ENCODE measurements at regions not wholly inside any gene's neighbourhood (a gene's known extent, or its start where the extent isn't known, plus 50 kb on each side); places are given as distances from the start of the nearest gene placed in this dataset.

DNA sequence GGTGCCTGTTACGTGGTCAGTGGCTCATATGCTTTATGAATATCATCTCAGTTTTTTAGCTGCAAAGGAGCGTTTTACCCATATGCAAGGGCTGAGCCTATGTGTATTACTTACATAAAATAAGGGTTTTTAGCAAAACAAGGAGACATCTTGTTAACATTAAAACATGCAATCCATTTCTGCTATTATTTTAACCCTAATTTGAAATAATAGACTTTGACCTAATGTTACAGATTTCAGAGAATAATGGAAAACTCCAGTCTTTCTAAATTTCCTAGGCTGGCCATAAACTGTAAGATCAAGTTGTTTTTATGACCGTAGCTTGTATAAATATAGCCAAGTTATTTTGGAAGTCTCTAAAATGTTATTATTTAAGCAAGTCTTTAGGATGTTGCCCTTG is 121.1 kb upstream of the SEMA6A start:
- DNase-seq (ENCODE audit: low read depth in 2 of 2) = no peak

DNA sequence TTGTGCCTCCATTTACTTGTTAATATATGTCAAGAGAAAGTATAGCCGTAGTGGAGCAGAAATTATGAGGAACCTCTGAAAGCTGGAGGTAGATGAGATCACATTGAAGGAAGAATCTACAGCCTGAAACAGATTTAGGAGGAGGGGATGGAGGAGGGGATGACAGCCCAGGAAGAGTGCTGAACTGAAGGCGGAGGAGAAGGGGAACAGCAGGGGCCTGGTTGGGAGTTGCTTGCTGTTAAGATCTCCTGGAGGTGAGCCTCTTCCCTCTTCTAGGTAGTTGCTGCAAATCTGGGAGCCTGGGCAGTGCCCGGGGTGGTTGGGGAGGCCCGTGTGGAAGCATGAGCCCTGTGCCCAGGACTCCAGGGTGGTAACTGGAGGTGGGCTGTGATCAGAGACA is 111.8 kb upstream of the SEMA6A start:
- DNase-seq (ENCODE audit: low read depth in 2 of 2) = no peak

DNA sequence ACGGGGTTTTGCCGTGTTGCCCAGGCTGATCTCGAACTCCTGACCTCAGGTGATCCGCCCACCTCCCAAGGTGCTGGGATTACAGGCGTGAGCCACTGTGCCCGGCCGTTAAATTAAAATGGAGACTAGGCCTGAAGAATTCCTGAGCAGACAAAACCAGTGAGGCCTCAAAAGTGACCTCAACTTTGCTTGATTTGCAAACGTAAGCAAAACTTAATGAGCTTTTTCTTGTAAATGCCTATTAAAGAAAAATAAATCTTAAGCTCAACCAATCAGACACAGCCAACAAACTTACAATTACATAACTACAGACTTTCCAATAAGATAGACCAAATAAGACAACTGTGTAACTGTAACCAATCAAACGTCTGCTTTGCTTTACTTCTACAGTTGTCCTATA is 111.3 kb upstream of the SEMA6A start:
- no peak for DNase-seq (ENCODE audit: low read depth in 2 of 2)

GRCh38 chr5:116685069-116685468 is 110.4 kb upstream of the SEMA6A start:
- DNase-seq (ENCODE audit: low read depth in 2 of 2) = no peak

DNA sequence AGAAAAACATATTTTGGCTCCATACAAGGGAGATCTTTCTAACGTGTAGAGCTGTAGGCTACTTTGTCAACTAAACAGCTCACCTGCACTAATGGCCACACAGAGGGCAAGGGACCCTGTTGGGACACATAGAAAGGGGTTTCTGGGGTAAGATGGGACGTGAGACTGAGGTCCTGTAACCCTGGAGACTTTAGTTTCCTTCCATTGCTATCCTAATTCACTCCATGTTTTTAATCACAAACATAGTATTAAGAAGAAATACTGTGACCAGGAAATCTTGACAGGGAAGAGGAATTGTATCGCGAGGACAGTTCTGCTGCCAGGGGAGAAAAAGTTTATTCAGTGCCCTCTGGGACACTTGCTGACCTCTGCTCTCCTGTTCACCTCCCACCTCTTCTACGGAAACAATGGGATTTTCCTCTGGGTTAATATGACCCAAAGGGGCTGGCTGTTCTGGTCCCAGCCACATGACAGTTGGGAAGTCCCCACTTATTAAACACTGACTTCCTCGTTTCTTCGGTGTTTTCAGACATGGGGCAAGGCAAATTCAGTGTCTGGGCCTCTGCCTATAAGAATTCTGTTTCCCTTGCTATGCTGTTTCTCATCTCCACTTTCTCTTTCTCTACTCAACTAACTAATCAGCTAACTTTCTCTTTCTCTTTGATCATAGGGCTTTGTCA is 106.9 kb upstream of the SEMA6A start:
- DNase-seq (ENCODE audit: low read depth in 2 of 2) = no peak

GRCh38 chr5:116675626-116675910 is 100.9 kb upstream of the SEMA6A start:
- no peak for DNase-seq (ENCODE audit: low read depth in 2 of 2)

DNA sequence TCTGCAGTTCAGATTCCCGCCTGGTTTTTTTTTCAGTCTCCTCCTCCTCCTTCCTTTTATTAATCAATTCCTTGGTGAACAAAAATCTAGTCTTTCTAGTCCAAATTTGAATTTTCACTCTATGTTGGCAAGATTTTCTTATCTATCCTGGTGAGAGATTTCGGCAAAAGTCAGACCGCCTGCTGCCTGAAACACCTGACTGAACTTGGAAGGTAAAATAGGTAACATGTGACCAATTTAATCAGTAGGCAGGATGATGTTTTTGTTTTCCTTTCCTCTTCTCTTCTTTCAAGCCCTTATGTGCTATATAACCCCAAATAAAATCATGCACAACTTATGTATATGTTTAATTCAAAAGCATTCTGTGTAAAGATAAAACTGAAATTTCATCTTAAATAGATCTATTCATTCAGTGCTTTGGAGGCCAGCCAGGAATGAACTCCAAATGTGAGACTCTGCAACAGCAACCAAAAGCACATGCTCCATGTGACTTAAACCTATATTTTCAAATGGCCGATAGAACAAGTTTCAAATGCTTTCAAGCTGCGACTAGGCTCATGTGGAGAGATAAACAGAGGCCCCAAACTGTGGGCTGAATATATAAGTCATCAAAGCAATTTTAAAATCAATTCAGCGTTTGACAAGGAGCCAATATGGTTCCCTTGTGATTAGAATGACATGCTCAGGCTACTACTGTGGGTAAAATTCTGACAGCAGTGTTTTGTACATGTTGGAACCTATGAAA is 100.4 kb upstream of the SEMA6A start:
- no peak for DNase-seq (ENCODE audit: low read depth in 2 of 2)

DNA sequence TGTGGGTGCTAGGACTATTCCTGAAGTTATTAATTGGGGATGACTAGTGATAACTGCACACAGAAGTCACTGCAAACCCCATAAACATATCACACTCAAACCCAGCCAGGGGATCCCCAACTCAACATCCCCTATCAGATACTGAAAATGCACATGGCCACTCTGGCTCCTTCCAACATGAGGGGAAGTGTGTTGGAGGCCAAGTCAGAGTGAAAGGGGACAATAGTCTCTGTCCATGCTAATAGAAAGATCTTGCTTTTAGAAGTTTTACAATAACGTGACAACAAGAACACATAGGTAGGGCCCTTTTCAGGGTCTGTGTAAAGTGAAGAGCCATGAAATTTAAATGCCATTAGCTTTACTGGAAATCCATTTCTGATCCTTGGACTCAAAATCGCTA is 98.8 kb upstream of the SEMA6A start:
- DNase-seq (ENCODE audit: low read depth in 2 of 2) = no peak

GRCh38 chr5:116672203-116672602 is 97.6 kb upstream of the SEMA6A start:
- no peak for DNase-seq (ENCODE audit: low read depth in 2 of 2)

GRCh38 chr5:116671211-116671736 is 96.7 kb upstream of the SEMA6A start:
- no peak for DNase-seq (ENCODE audit: low read depth in 2 of 2)

DNA sequence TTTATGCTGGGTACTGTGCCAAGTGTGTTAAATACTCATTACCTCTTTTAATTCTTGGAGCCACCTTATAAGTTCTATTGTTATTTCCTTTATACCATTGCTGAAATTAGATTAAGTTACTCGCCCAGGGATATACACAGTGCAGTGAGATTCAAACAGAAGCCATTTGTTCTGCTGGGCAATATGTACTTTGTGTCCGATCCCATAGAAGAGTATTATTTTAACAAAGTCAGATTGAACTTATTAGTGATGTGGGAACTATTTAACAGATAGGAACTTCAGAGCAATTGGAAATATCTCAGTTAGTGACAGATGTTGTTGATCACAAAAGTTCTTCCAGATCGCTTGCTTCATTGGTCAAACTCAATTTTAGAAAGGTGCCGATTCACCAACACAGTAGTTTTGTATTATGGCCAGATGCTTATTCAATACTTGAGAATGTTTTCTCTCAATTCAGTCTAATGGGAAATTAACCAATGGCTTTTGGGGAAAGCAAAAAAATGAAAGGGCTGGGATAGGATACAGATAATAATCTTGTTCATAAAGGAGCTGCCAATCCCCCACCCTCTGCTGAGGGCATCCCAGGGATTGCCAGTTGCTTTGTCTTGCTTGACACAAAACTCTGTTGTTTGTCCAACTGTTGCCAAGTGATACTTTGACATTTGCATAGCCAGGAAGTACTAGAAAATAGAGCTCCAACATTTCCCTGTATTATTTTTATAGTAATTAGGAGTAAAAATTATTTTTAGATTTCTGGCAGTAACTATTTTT is 94.8 kb upstream of the SEMA6A start:
- no peak for DNase-seq (ENCODE audit: low read depth in 2 of 2)

- DNase-seq (ENCODE audit: low read depth in 2 of 2) = no peak
Measured at GRCh38 chr5:116668390-116668789, 93.8 kb upstream of the SEMA6A start.

DNA sequence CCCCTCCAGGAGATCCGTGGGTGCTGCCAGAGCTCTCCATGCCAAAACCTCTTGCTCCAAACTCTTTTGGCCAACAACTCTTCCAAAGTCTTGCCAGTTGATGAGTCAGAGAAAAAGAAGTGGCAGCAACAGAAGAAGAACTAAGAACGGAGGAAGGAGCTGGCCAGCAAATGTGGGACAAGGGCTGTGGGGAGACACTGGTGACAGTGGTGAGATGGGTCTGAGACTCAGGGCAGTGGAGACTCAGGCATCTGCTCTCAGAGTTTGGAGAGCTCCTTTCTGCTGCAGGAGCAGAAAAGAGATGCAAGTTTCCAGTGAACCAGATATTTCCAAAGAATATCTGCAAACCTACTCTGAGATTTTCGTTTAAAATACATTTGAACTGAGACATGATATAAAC is 92.3 kb upstream of the SEMA6A start:
- no peak for DNase-seq (ENCODE audit: low read depth in 2 of 2)

DNA sequence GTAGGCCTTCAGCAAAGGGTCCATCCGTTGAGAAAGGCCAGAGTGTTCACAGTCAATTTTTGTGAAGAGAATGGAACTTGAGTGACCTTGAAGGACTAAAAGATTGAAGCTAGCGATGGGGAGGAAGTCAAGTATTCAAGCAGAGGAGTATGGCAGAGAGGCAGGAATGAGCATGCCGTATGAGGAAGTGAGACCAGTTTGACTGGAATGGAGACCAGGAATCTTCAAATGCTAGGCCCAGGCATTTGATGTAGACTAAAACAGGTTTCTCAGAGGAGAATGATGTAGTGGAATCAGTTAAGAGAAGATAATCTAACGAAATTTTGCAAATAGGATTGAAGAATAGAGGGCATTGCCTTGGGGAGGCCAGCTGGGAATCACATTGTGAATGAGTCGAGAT is 90.4 kb upstream of the SEMA6A start:
- DNase-seq (ENCODE audit: low read depth in 2 of 2) = no peak

GRCh38 chr5:116663081-116663480 is 88.5 kb upstream of the SEMA6A start:
- DNase-seq (ENCODE audit: low read depth in 2 of 2) = no peak

DNA sequence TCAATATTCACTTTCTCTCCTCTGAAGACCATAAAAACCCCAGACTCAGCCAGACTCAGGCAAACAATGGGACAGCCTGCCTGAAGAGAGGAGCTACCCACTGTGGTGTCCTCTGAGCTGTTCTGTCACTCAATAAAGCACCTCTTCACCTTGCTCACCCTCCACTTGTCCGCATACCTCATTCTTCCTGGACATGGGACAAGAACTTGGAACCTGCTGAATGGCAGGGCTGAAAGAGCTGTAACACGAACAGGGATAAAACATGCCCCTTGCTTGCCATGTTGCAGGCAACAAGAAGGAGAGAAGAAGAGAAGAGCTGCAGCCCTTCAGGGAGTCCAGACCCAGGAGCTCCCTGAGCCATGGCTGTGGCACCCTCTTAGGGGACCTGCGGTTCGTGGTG is 86.8 kb upstream of the SEMA6A start:
- DNase-seq (ENCODE audit: low read depth in 2 of 2) = no peak

DNA sequence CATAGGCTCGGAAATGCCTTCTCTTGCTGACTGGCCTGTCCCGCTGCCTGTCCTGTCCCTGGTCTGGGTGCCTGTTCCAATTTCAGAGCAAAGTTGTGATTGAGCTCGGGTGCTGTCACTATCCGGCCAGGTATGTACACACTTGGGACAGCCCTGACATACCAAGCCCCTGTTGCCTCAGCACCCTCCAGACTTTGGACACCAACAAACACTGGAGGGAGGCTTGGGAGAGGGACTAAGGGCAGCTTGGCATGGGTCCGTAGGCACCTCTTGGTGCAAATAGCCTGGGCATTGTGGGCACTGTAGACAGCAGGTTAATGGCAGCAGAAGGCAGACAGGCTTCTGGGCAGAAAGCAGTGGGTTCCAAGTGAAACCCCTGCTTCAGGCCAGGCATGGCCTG is 86.3 kb upstream of the SEMA6A start:
- no peak for DNase-seq (ENCODE audit: low read depth in 2 of 2)

- DNase-seq (ENCODE audit: low read depth in 2 of 2) = no peak
Measured at GRCh38 chr5:116658830-116659229, 84.2 kb upstream of the SEMA6A start.

- DNase-seq (ENCODE audit: low read depth in 2 of 2) = no peak
Measured at GRCh38 chr5:116658141-116658540, 83.5 kb upstream of the SEMA6A start.

- DNase-seq (ENCODE audit: low read depth in 2 of 2) = no peak
Measured at GRCh38 chr5:116655431-116655830, 80.8 kb upstream of the SEMA6A start.

DNA sequence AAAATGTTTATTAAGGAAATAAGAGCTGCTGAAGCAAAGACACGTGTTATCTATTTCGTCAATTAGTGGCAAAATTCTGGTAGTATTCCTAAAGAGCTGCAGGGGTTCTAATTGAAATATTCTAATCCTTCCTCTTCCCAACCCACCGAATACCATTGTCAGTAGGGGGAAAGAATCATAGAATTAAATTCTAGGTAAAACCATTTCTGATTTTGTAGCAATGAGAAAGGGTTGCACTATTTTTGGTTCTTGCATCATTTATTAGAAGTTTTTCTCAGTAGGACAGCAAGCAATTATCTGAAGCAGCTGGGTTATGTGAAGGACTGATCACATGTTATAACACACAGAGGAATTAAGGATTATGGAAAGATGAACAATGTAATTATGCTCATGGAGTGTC is 80.3 kb upstream of the SEMA6A start:
- DNase-seq (ENCODE audit: low read depth in 2 of 2) = no peak

GRCh38 chr5:116652903-116653302 is 78.3 kb upstream of the SEMA6A start:
- DNase-seq (ENCODE audit: low read depth in 2 of 2) = no peak

DNA sequence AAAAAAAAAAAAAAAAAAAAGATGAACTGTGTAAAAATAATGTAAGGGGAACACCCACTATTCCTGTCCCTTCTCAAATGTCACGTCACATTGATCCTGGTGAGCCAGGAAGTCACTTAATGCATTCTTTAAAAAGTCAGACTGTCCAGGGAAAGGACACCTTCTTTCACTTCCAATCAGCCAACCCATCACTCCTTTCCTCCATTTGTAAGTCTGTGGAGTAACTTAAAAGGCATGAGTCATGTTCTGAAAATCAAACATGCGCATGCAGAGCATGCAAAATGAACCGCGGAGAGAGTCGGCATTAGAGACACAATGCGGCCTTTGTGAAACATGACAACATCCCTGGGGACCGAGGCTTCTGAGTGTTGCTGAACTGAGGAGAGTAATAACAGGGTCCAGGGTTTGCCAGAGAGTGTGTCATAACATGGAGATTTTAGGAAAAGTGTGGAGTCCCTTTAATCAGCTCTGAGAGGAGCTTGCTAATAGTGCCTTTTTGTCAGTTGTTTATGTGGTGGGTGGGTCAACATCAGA is 77.6 kb upstream of the SEMA6A start:
- no peak for DNase-seq (ENCODE audit: low read depth in 2 of 2)
